Activated CD4-positive, alpha-beta T cell treated with anti-CD3 and anti-CD28 coated beads, Interleukin-2, amount 50 U/mL, for 4 hours (primary cell): ENCODE measurements at regions not wholly inside any gene's neighbourhood (a gene's known extent, or its start where the extent isn't known, plus 50 kb on each side); places are given as distances from the start of the nearest gene placed in this dataset.
"Not testable (repeated sequence)": the region's sequence is repeated elsewhere in the genome, so short reads cannot be mapped to it uniquely, and the experiment has no call there.

Experiments
- DNase-seq, 2 experiments: peaks; one replicate each; pipeline ENCODE4 v3.0.0-alpha.2; 2020

DNA sequence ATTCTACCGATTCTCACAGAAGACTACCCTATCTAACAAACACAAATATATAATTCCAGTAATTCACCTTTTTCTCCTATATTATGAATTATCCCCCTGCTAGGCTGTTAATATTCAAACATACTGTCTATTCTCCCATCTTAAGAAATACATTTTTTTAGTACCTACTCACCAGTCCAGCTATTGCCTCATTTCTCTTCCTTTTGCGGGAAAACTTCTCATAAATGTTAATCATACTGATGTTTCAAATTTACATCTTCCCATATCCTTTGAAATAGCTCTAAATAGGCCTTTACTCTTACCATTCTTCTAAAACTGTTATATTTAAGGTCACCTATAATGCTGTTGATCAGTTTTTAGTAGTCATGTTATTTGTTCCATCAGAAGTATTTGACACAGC lies 759.1 kb upstream of the SLIT2 start:
- no peak for DNase-seq

DNA sequence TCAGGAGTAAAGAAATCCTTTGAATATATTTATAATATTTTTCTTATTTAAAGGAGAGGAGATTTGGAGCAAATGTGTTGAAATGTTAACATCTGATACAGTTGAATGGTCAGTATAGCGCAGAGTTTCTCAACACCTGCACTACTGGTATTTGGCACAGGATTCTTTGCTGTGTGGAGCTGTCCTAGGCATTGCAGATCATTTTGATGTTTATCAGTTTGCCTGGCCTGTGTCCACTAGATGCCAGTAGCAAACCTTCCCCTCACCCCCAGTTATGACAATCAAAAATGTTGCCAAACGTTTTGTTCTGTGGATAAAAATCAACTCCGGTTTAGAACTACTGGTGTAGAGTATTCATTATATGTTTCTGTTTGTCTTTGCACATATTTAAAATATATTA lies 765.3 kb upstream of the SLIT2 start:
- DNase-seq, result no peak

DNA sequence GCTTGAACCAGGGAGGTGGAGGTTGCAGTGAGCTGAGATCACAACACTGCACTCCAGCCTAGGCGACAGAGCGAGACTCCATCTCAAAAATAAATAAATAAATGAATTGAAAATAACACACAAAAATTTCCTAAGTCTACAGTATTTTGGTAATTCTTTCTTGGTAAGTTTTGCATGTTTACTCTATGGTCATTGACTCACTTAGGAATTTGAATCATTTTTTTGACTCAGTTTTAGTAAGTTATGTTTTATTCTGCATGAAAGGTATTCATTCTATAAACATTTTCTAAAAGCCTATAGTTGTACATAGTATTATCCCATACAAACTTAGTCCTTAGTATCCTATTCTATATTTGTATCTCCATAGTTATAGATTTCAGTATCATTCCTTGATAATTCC lies 772.9 kb upstream of the SLIT2 start:
- no peak for DNase-seq

DNA sequence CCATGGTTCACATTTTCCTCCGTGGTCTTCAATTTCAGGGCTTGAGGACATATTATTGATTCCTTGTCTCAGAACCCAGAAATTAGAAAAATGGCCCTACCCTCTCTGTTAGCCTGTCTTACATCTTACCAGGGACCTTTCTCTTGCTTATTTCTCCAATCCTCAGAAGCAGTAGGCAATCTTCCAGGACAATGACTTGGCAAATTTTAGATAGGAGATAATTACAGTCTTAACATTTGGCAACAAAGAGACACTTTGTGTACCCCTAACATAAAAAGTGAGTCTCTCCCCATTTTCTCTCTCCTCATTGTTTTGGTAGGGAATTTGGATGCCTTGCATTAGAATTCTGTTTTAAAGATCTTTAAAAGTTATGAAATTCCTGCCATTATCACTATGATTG lies 778.1 kb upstream of the SLIT2 start:
- DNase-seq, result no peak

DNA sequence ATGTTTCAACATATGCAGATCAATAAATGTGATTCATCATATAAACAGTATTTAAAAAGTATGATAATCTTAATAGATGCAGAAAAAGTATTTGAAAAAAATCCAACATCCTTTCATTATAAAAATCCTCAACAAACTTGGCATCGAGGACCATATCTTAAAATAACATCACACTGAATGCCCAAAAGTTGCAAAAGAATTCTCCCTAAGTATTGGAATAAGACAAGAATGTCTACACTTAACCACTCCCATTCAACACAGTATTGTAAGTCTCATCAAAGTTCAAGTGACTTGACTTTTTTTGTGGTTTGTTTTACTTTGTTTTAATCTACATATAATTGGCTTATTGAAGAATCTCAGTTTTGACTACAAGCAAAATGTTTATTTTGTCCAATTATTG lies 779.0 kb upstream of the SLIT2 start:
- DNase-seq, result no peak

DNA sequence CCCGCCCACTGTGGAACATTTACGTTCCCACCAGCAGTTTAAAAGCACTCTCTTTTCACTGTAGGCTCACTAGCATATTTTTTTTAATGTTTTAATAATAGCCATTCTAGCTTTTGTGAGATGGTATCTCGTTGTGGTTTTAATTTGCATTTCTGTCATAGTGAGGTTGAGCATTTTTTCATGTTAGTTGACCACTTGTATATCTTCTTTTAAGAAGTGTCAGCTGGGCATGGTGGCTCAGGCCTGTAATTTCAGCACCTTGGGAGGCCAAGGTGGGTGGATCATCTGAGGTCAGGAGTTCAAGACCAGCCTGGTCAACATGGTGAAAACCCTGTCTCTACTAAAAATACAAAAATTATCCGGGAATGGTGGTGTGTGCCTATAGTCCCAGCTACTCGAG lies 781.7 kb upstream of the SLIT2 start:
- DNase-seq, result not testable (repeated sequence)

DNA sequence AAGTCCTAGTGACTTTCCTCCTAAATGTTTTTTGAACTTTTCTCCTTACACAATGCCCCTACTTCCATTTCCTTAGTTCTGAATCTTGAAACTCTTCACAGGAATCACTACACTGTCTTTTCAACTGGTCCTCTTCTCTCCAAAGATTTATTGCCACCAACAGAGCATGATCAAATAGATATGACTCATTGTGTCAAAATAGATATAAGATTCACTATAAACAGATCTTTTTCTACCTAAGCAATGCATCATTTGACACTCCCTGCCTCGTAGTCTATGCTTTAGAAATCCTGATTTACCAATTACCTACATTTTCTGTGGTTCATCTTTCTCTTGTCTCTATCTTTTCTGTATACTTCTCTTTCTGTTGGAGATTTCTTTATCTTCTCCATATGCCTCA lies 789.6 kb upstream of the SLIT2 start:
- no peak for DNase-seq

DNA sequence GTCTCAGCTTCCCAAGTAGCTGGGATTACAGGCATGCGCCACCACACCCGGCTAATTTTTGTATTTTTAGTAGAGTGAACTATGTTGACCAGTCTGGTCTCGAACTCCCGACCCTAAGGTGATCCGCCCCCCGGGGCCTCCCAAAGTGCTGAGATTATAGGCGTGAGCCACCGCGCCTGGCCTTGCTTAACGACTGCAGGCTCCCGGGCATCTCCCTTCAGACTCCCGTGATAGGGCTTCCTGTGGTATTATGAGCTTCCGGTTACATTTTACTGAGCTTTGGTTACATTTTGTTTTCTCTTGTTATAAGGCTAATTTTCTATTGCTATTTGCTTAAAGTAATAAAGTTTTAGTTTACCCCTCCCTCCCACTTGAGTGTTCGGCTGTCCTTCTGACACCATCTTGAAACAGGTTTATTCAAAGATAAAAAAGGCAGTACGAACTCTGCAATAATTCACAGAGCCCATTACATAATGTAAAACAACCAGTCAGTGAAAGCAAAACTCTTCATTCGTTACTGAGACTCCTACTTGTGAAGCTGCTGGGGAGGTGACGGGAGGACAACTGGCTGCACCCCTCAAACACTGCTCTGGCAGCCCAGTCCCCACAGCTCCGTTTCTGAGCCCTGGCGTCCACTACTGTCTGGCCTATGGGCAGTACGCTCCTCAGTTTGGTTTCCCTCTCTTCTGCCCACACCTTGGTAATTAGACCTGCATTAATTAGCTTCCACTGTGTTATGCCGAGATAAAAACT lies 795.7 kb upstream of the SLIT2 start:
- DNase-seq, result no peak

DNA sequence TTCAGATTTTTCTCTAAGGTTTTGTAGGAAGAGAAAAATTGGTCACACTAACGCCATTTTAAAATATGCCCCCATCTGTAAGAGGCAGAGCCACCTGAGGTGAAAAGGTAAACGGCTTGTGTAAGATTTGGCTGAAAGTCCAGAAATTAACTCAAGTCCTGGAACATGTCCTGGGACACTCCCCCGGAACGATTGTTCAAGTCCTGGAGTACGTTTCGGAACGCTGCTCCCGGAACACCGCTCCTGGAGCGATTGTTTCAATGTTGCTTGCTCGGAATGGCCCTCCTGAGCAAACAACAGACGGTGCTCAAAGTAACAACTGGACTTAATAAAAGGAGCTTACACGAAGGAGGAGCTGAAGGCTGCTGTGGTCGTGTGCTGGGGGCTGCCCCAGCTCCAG lies 796.5 kb upstream of the SLIT2 start:
- no peak for DNase-seq

DNA sequence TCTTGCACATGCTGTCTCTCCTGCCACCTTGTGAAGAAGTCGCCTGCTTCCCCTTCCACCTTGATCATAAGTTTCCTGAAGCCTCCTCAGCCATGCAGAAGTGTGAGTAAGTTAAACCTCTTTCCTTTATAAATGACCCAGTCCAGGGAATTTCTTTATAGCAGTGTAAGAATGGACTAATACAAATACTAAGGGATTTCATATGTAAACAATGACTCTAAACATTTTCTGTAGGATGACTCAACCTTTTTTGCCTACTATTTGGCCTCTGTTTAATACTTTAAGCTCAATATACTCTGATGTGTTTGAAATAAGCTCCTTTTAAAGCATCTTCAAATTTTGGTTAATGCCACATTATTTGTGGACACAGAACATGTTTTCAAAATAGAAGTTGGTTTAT lies 813.5 kb upstream of the SLIT2 start:
- DNase-seq, result no peak

DNA sequence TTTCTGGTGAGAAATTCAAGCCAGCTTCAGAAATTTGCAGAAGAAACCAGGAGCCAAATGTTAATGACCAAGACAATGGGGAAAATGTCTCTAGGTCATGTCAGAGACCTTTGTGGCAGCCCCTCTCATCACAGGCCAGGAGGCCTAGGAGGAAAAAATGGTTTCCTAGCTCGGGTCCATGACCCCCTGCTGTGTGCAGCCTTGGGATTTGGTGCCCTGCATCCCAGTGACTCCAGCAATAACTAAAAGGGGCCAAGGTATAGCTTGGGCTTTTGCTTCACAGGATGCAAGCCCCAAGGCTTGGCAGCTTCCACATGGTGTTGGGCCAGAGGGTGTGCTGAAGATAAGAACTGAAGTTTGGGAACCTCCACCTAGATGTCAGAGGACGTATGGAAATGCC lies 814.7 kb upstream of the SLIT2 start:
- no peak for DNase-seq

DNA sequence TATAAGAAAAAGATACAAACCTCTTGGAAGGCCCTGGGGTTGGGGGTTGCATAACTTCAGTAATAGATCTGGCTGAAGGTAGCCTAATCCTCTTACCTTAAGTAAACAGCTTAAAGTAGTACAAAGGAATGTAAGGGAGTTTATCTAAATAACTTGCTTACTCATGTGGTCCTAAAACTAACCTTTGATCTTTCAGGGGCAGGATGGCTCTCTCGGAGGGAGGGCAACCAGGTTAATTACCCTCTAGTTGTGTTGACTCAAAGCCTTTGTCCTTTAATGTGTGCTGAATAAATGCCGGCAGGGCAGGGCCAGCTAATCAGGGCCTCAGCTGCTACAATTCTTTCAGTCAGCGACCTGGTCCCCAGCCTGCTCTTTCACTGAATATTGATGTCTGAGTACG lies 822.0 kb upstream of the SLIT2 start:
- no peak for DNase-seq

DNA sequence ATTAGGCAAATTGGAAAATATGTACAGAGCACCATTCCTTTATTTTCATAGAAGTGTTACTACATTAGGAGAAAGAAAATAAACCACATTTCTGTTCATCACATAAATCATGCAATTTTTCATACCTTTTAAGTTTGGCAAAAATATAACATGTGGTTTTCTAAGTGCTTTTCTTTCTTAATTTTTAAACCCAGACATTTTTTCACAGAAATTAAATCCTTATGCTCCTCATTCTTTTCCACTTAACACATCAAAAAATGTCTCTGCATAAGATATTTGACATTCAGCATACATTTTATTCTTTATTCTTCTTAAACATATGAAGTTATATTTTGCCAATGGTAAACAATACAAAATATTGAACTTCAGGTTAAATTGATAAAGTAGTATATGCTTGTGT lies 826.6 kb upstream of the SLIT2 start:
- no peak for DNase-seq

DNA sequence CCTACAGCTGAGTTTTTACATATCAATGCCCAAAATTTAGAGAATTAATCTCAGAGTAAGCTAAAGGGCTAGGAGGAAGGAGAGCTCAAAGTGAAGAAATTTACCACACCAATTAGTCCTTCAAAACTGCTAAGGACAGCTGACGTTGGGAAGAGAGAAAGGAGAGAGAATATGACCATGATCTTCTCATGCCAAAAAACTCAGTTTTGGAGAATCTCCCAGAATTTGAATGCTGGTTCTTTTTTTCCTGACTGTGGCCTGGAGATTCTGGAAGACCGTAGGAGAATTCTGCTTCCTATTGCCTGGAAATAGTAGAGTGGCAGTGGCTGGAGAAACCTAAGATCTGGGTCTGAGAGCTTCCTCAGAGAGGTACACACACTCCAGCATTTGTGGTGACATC lies 834.4 kb upstream of the SLIT2 start:
- no peak for DNase-seq

DNA sequence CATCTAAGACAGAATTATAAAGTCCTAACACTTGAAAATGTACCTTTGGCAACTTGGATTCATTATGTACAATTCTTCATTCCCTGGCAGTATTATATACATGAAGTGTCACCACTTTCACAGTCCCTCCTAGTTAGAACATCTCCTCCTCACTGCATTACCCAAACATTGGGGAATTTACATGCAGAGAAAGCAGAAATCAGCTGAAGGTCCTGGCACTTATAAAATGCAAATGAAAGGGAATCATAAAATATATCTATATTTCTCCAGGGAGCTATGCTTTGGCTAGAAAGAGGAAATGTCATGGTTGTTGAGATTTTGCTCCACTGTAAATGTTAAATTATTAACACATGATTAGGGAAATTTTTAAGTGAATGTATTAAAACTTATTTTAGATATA lies 835.6 kb upstream of the SLIT2 start:
- DNase-seq, result no peak

DNA sequence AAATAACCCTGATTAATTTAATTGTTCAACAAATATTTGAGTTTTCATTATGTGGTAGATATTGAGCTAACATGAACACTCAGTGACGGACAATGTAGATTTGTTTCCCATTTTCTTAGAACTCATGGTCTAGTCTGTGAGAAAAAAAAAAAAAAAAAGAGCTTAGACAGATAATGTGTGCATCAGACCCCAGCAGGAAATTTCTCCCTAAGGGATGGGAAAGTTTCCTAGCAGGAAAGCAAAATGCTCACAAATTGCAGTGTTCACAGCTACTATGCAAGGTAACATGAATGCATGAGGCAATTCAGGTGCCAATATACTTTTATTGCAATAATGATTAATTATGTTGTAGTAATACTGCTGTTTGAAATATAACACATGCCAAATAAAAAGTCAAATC lies 843.2 kb upstream of the SLIT2 start:
- DNase-seq, result no peak

DNA sequence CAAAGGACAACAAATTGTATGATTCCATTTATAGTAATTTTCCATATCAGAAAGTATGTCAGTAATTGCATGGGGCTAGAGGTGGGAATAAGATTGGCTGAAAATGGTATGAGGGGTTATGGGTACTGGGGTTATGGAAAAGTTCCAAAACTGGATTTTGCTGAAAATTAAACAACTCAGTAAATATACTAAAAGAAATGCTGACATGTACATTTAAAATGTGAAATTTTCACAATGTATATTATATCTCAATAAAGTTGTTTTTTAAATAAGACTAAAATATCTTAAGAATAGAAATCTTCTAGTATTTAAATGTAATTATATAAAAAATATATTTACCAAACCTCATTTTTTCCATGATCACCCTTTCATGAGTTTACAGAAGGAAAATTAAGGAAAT lies 844.9 kb upstream of the SLIT2 start:
- no peak for DNase-seq

DNA sequence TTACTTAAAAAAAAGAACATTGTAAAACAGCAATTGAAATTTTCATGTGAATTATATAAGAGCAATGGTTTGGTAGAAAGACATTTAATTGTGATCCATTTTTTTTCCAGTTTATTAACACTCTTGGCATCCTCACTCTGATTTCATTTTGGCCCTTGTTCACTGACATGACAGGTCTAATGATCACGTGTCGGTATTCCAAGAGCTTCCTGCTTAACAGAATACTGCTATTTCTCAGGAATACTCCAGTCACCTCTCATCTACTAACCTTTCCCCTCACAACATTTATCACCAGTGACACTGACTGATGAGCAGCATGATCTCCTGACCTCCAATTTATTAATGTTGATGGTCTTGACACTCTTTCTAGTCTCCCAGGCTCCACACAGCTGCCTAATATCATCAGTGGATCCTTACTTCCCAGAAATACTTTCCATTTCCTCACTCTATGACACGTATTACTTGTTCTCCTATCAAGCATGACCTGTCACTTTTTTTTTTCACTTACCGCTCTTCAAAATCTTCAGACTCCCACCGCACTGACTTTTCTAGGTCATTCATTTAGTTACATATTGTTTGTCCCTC lies 847.8 kb upstream of the SLIT2 start:
- DNase-seq, result no peak

DNA sequence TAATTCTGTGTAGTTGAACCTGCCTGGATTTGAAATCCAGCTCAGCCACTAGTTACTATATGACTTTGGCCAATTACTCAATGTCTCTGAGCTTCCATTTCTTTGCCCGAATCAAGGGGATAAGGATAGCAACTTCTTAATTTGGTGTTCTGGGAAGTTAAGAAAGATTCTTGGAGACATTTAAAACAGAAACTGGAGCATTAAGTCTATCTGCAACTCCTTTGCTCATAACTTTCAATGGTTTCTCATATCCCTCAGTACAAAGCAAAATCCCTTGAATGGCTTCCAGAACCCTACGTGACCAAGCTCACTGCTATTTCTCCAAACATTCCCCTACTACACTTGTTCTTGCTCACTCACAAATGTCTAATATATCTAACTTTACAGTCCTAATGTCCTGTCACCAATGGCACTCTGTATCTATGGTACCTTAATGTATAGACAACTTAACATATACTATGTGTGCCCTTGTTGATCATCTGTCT lies 849.1 kb upstream of the SLIT2 start:
- no peak for DNase-seq

DNA sequence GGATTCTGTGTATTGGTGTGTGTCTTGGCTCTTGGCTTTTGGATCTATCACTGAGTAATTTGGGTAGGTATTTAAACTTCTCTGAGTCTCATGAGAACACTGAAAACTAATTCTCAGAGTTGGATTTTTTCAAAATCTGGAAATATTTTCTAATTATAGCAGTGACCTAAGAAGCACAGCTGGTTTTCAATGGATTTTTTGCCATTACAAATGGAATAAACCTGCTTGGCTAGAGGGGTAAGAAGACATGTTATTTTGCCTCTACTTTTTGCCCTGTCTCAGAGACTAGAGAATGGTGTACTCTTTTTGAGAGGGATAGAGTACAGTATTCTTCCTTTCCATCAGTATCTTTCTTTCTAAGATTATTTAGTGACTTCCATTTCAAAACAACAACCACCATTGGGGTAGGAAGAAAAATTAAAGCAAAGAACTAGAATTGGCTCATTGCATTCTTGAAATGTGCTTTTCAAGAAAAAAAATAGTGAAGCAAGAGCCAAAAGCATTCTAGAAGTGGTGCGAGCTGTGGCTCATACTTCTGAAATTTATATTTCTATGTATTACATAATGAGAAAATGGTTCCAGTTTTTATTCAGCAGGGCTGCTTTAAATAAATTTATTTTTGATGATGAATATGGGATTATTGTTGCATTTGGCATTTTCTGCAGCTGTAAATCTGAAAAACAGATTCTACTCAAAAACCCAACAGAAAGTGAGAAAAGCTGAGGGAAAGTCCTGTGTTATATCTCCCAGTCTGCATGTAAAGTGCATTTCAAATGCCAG lies 850.2 kb upstream of the SLIT2 start:
- no peak for DNase-seq

DNA sequence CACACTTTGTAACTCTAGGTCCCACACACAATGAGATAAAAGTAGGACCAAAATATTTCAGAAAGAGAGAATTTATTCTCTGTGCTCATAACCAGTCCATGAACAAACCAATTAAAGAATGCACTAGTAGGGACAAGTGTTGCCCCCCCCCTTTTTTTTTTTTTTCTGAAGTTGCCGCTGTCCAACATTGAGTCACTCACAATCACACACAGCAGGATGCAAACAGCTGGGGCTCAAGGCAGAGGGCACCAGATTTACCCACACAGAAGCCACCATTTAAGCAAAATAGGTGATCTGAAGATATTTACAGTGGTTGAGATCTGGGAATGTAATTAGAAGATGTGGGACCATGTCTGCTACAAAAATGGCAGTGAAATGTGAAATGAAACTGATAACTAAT lies 850.9 kb upstream of the SLIT2 start:
- no peak for DNase-seq

DNA sequence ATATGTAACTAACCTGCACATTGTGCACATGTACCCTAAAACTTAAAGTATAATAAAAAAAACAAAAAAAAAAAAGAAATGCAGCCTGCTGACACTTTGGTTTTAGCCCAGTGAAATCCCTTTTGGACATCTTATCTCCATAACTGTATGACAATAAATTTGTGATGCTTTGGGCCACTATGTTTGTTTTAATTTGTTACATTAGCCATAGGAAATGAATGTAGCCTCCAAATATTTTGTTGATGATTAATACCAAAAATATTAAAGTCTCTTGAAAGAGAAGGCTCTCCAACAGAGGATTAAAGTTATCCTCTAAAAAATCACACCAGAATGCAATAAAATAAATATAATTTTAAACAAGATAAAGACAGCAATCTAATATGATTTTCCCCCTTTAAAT lies 852.7 kb upstream of the SLIT2 start:
- no peak for DNase-seq

DNA sequence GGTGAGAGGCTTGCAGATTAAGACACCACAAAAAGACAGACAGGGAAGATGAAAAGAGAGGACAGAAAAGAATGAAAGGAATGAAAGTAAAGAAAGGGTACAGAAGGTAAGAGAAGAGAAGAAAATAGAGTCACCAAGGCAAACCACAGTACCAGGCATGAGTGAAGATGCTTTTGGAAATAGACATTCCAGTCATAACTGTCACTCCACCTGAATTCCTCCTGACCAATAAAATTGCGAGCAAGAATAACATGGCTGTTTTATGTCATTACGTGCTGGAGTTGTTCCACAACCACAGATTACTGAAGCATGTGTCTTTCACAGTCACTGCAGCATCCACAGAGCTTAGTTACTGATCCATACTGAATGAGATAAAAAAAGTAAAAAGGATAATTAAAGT lies 864.9 kb upstream of the SLIT2 start:
- DNase-seq, result no peak
